ENCODE measurements at regions not wholly inside any gene's neighbourhood (a gene's known extent, or its start where the extent isn't known, plus 50 kb on each side); places are given as distances from the start of the nearest gene placed in this dataset.

GRCh38 chr2:105597011-105597805, 147.5 kb upstream of the NCK2 start:
- H3K27me3 ChIP-seq (ENCODE audit: control insufficient read depth, extremely low read depth, insufficient read depth, low read length), result no peaks in the 10 kb centered on the region
- DNase-seq (ENCODE audit: low read depth, low spot score) (no peak), FAIRE-seq (no peak)
- H3K9ac ChIP-seq (ENCODE audit: control insufficient read depth, extremely low read depth, insufficient read depth, low read length), result no peak overlapping the region
- H3K27ac ChIP-seq (ENCODE audit: control insufficient read depth, insufficient read depth, low read length), result no peak overlapping the region
- dilution Hi-C loops (cut with MboI; ENCODE audit: extremely low pct_ligation_motif_present, low sequenced_read_pairs), result no loop called here
- no peaks in the 10 kb centered on the region for H4K20me1 ChIP-seq (ENCODE audit: control insufficient read depth, extremely low read depth, insufficient read depth, low read length)
- no peaks in the 10 kb centered on the region for H3K9me1 ChIP-seq (ENCODE audit: control insufficient read depth, extremely low read depth, insufficient read depth, low read length)
- no peaks in the 10 kb centered on the region for H3K9me3 ChIP-seq (ENCODE audit: control insufficient read depth, low read depth, low read length)
- no peak overlapping the region for H3K4me2 ChIP-seq (ENCODE audit: control insufficient read depth, extremely low read depth, insufficient read depth, low read depth, low read length)
- no peak overlapping the region for H3K4me3 ChIP-seq (ENCODE audit: control insufficient read depth in 2 of 3, extremely low read depth in 1 of 3, insufficient read depth in 2 of 3, low read depth in 1 of 3, low read length in 3 of 3)
- no peaks in the 10 kb centered on the region for H3K36me3 ChIP-seq (ENCODE audit: control insufficient read depth in 2 of 2, extremely low read depth in 1 of 2, insufficient read depth in 2 of 2, low read length in 2 of 2)
- no peak overlapping the region for H2AFZ ChIP-seq (ENCODE audit: control insufficient read depth, low read length)
- H3K4me1 ChIP-seq (ENCODE audit: control insufficient read depth, extremely low read depth, insufficient read depth, low read length), result no peaks in the 10 kb centered on the region
- H3K79me2 ChIP-seq (ENCODE audit: control insufficient read depth, insufficient read depth, low read length), result no peaks in the 10 kb centered on the region
- TF ChIP-seq CTCF (optimal IDR thresholded peaks at IDR 0.05 in 1 of 3, IDR thresholded peaks at IDR 0.05 in 1 of 3, conservative IDR thresholded peaks at IDR 0.05 in 1 of 3; ENCODE audit: extremely low read depth in 1 of 3, insufficient read depth in 2 of 3, low read length in 3 of 3), result no peak
- TF ChIP-seq EZH2 (IDR thresholded peaks at IDR 0.05; ENCODE audit: low read length), result no peak

- Histone ChIP-seq H4K20me1 (ENCODE audit: control insufficient read depth, extremely low read depth, insufficient read depth, low read length) (no peaks in the 10 kb centered on the region), H2AFZ (ENCODE audit: control insufficient read depth, low read length) (no peak overlapping the region), H3K9ac (ENCODE audit: control insufficient read depth, extremely low read depth, insufficient read depth, low read length) (no peak overlapping the region), H3K4me2 (ENCODE audit: control insufficient read depth, extremely low read depth, insufficient read depth, low read depth, low read length) (no peak overlapping the region), H3K79me2 (ENCODE audit: control insufficient read depth, insufficient read depth, low read length) (no peaks in the 10 kb centered on the region), H3K27me3 (ENCODE audit: control insufficient read depth, extremely low read depth, insufficient read depth, low read length) (no peaks in the 10 kb centered on the region), H3K9me1 (ENCODE audit: control insufficient read depth, extremely low read depth, insufficient read depth, low read length) (no peaks in the 10 kb centered on the region), H3K4me1 (ENCODE audit: control insufficient read depth, extremely low read depth, insufficient read depth, low read length) (no peaks in the 10 kb centered on the region), H3K4me3 (ENCODE audit: control insufficient read depth in 2 of 3, extremely low read depth in 1 of 3, insufficient read depth in 2 of 3, low read depth in 1 of 3, low read length in 3 of 3) (no peak overlapping the region), H3K36me3 (ENCODE audit: control insufficient read depth in 2 of 2, extremely low read depth in 1 of 2, insufficient read depth in 2 of 2, low read length in 2 of 2) (no peaks in the 10 kb centered on the region), H3K9me3 (ENCODE audit: control insufficient read depth, low read depth, low read length) (no peaks in the 10 kb centered on the region), H3K27ac (ENCODE audit: control insufficient read depth, insufficient read depth, low read length) (no peak overlapping the region)
- dilution Hi-C loops (cut with MboI; ENCODE audit: extremely low pct_ligation_motif_present, low sequenced_read_pairs), result no loop called here
- FAIRE-seq, result no peak
- DNase-seq (ENCODE audit: low read depth, low spot score), result no peak
- TF ChIP-seq EZH2 (IDR thresholded peaks at IDR 0.05; ENCODE audit: low read length) (no peak), CTCF (optimal IDR thresholded peaks at IDR 0.05 in 1 of 3, IDR thresholded peaks at IDR 0.05 in 1 of 3, conservative IDR thresholded peaks at IDR 0.05 in 1 of 3; ENCODE audit: extremely low read depth in 1 of 3, insufficient read depth in 2 of 3, low read length in 3 of 3) (no peak)
Measured at GRCh38 chr2:105596411-105596921, 148.2 kb upstream of the NCK2 start.

All from keratinocyte (primary cell).